Chondrocyte (in vitro differentiated cells): ENCODE measurements at regions not wholly inside any gene's neighbourhood (a gene's known extent, or its start where the extent isn't known, plus 50 kb on each side); places are given as distances from the start of the nearest gene placed in this dataset.

Experiments
- DNase-seq: peaks from one replicate; pipeline ENCODE4 v3.0.0; 2021; ENCODE audit warnings: mixed read lengths, low spot score
- H3K27ac Mint-ChIP-seq: one replicate; pipeline ENCODE4 v1.8.0; 2021; ENCODE audit warnings: mild to moderate bottlenecking, moderate library complexity, mixed read lengths; ENCODE audit not compliant: unreplicated experiment
- H3K27me3 Mint-ChIP-seq: 2 replicates; pipeline ENCODE4 v1.8.0; 2021; ENCODE audit warnings: low read depth, mixed read lengths
- H3K36me3 Mint-ChIP-seq: 2 replicates; pipeline ENCODE4 v1.8.0; 2021; ENCODE audit warnings: low read depth, mixed read lengths
- H3K4me1 Mint-ChIP-seq: 2 replicates; pipeline ENCODE4 v1.8.0; 2021; ENCODE audit warnings: low read depth, mild to moderate bottlenecking, mixed read lengths
- H3K4me3 Mint-ChIP-seq: one replicate; pipeline ENCODE4 v1.8.0; 2021; ENCODE audit warnings: mild to moderate bottlenecking, moderate library complexity, mixed read lengths; ENCODE audit not compliant: unreplicated experiment
- H3K9me3 Mint-ChIP-seq: 2 replicates; pipeline ENCODE4 v1.8.0; 2021; ENCODE audit warnings: low read depth, mixed read lengths
- TF ChIP-seq, protein P1 (sequence below): fragments of 200-600 bp; sonication (generic); IDR thresholded peaks from 2 replicates; pipeline ENCODE4 v1.5.0; 2021; ENCODE audit warnings: antibody characterized with exemption, mild to moderate bottlenecking, moderate library complexity

DNA sequence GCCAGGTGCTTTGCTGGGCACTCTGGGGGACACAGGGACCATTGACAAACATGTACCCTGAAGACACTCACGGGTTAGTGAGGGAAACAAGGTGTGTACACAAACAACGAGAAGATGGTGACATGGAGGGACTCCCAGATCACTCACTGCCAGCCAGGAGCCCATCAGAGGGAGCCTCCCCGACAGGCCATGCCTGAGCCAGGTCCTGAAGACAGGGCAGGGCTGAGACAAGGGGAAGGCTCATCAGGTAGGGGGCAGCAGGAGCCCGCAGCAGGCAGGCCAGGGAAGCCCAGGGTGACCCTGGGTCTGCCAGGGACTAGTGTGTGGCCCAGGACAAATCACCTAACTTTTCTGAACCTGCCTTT, 127.9 kb downstream of the BUD13 start:
- H3K27me3 Mint-ChIP-seq = peaks cover 17% of the 10 kb centered on the region
- TF ChIP-seq, protein P1, sequence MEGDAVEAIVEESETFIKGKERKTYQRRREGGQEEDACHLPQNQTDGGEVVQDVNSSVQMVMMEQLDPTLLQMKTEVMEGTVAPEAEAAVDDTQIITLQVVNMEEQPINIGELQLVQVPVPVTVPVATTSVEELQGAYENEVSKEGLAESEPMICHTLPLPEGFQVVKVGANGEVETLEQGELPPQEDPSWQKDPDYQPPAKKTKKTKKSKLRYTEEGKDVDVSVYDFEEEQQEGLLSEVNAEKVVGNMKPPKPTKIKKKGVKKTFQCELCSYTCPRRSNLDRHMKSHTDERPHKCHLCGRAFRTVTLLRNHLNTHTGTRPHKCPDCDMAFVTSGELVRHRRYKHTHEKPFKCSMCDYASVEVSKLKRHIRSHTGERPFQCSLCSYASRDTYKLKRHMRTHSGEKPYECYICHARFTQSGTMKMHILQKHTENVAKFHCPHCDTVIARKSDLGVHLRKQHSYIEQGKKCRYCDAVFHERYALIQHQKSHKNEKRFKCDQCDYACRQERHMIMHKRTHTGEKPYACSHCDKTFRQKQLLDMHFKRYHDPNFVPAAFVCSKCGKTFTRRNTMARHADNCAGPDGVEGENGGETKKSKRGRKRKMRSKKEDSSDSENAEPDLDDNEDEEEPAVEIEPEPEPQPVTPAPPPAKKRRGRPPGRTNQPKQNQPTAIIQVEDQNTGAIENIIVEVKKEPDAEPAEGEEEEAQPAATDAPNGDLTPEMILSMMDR = no peak
- no peak overlapping the region for H3K4me3 Mint-ChIP-seq
- H3K36me3 Mint-ChIP-seq = peaks cover 2% of the 10 kb centered on the region
- peaks cover 2% of the 10 kb centered on the region for H3K9me3 Mint-ChIP-seq
- no peak for DNase-seq
- no peak overlapping the region for H3K27ac Mint-ChIP-seq
- no peaks in the 10 kb centered on the region for H3K4me1 Mint-ChIP-seq

DNA sequence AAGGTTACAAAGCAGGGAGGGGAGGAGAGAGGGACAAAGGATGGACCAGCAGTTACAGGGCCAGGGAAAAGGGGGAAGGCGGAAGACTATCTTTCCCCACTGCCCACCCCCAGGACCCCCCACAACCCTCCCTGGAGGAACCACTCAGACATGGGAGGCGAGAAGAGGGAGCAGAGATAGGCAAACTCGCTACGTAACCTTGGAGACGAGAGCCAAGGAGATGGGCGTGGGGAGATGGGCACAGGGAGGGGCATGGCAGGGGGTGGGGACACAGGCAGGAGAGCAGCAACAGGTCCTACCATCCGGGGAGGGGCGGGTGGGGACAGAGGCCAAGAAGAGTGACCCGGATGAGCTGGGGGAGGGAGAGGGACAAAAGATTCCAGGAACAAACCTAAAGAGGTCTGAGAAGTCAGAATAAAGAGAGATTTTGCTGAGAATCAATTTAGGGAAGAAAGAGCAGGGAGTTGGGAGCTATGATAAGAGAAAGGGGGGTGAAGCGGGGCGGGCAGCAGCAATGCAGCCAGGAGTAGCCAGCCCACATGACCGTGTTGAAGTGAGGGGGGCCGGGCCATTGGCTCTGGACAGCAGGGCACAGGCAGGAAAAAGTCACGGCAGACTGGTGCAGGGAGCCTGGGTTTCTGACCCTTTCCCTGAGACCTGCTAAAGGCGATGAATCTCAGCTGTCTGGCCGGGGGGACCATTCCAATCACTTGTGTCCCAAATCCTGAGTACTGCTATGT, 128.4 kb downstream of the BUD13 start:
- Mint-ChIP-seq H3K36me3 (peaks cover 2% of the 10 kb centered on the region), H3K27ac (no peak overlapping the region), H3K9me3 (peaks cover 2% of the 10 kb centered on the region), H3K27me3 (peaks cover 17% of the 10 kb centered on the region), H3K4me1 (no peaks in the 10 kb centered on the region), H3K4me3 (no peak overlapping the region)
- DNase-seq = no peak
- TF ChIP-seq, protein P1 = no peak

DNA sequence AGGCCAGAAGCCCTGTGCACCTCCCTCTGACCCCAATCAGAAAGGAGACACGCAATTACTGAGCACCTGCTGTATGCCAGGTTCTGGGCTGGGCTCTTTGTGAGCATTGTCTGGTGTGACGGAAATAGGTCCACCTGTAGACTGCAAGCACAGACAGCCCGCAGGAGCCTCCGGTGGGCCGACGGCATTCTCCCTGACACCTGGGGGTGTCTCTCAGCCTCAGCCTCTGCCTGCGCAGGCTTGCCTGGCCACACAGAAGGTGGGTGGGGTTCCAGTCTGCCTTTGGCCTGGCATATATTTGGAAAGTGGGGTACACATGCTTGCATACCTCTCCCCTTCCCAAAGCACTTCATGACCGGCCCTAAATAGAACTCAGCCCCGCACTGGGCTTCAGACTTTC, 129.3 kb downstream of the BUD13 start:
- no peak for DNase-seq
- no peak overlapping the region for H3K4me3 Mint-ChIP-seq
- H3K27me3 Mint-ChIP-seq = peaks cover 15% of the 10 kb centered on the region
- H3K4me1 Mint-ChIP-seq = no peaks in the 10 kb centered on the region
- peaks cover 2% of the 10 kb centered on the region for H3K36me3 Mint-ChIP-seq
- no peak overlapping the region for H3K27ac Mint-ChIP-seq
- peaks cover 2% of the 10 kb centered on the region for H3K9me3 Mint-ChIP-seq
- TF ChIP-seq, protein P1 = no peak

DNA sequence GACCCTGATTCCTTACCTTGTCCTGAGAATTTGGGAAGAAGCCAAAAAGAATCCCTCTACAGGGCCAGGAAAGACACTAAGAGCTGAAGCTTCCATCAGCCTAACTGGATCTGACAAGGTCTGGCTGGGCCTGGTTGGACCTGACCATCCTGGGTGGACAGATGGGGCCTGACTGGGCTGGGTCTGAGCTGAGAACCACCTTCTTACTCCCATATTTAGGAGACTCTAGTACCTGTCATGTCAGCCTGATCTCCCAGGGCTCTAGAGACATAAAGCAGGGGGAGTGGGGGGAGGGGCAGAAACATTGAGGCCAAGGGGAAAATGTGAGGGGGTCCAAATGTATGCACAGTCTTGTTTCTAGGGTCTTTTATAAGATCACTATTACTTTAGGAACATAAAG, 129.9 kb downstream of the BUD13 start:
- peaks cover 2% of the 10 kb centered on the region for H3K36me3 Mint-ChIP-seq
- no peak for DNase-seq
- TF ChIP-seq, protein P1 = no peak
- H3K9me3 Mint-ChIP-seq = peaks cover 2% of the 10 kb centered on the region
- H3K27ac Mint-ChIP-seq = no peak overlapping the region
- H3K4me3 Mint-ChIP-seq = no peak overlapping the region
- H3K4me1 Mint-ChIP-seq = no peaks in the 10 kb centered on the region
- peaks cover 15% of the 10 kb centered on the region for H3K27me3 Mint-ChIP-seq

DNA sequence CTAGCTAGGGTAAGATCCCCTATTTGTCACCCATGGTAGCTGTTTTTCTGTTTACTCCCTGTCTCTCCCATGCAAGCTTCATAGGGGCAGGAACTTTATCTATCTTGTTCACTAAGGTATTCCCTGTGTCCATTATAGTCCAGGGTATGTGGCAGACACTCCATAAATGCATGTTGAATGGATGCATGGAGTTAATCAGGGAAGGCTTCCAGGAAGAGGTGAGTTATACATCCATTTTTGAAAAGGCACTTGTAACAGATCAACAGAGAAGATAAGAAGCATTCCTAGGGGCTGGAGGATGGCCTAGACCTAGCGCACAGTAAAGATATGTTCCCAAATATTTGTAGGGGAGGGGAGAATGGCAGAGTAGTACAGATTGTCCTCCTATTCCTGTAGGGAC, 130.3 kb downstream of the BUD13 start:
- no peak for DNase-seq
- Mint-ChIP-seq H3K4me1 (no peaks in the 10 kb centered on the region), H3K36me3 (peaks cover 2% of the 10 kb centered on the region), H3K4me3 (no peak overlapping the region), H3K27me3 (peaks cover 16% of the 10 kb centered on the region), H3K9me3 (peaks cover 2% of the 10 kb centered on the region), H3K27ac (no peak overlapping the region)
- TF ChIP-seq, protein P1 = no peak
